Adrenal gland (tissue), 9 donors: ENCODE measurements at regions not wholly inside any gene's neighbourhood (a gene's known extent, or its start where the extent isn't known, plus 50 kb on each side); places are given as distances from the start of the nearest gene placed in this dataset.

Experiments
- DNase-seq, 7 donors: peaks; one replicate each; pipeline ENCODE4 v3.0.0-alpha.2; 2019 to 2020
- H3K27ac ChIP-seq, 5 donors: fragments of 200-600 bp; sonication (generic) in 4 of 5; 1 replicate in 3 of 5; 2 replicates in 2 of 5; pipeline versions ENCODE4 v1.5.1 to v1.8.0; 2016 to 2020; ENCODE audit warnings: mild to moderate bottlenecking in 1 of 5
- H3K27me3 ChIP-seq: fragments of 200-600 bp; 2 replicates; pipeline ENCODE4 v1.8.0; 2021
- H3K36me3 ChIP-seq, 2 donors: fragments of 200-600 bp; replicated peaks in 1 of 2; 1 replicate in 1 of 2; 2 replicates in 1 of 2; pipeline versions ENCODE4 v1.5.1 to v1.8.0; 2018 to 2022
- H3K4me1 ChIP-seq, 2 donors: fragments of 200-600 bp; replicated peaks in 1 of 2; 1 replicate in 1 of 2; 2 replicates in 1 of 2; pipeline versions ENCODE4 v1.5.1 to v1.8.0; 2018 to 2021
- H3K4me3 ChIP-seq, 4 donors: fragments of 200-600 bp; sonication (generic) in 3 of 4; one replicate each; pipeline ENCODE4 v1.5.1; 2016 to 2018
- H3K9me3 ChIP-seq, 3 donors: fragments of 200-600 bp; sonication (generic) in 1 of 3; replicated peaks in 1 of 3; 1 replicate in 2 of 3; 2 replicates in 1 of 3; pipeline versions ENCODE4 v1.5.1 to v1.8.0; 2016 to 2021
- CTCF ChIP-seq, 6 experiments: fragments of 450-650 bp in 4 of 6; fragments of 200-600 bp in 2 of 6; sonication (generic) in 1 of 6; IDR thresholded peaks; 1 replicate in 5 of 6; 2 replicates in 1 of 6; pipeline versions ENCODE4 v1.5.1 to v1.8.0; 2016 to 2021; ENCODE audit warnings: antibody characterized with exemption in 6 of 6, mild to moderate bottlenecking in 2 of 6, moderate library complexity in 1 of 6
- POLR2A ChIP-seq, 2 donors: fragments of 450-650 bp; IDR thresholded peaks; one replicate each; pipeline ENCODE4 v1.6.1; 2017; ENCODE audit warnings: antibody characterized with exemption in 2 of 2, mild to moderate bottlenecking in 2 of 2, moderate library complexity in 1 of 2
- WGBS, 4 donors: extraction: QIAGEN DNeasy Blood & Tissue Kit in 2 of 4; methylation state at CpG; one replicate each; pipeline versions ENCODE4 v1.1.5 to v1.1.7; 2013 to 2017; 5-methylcytosine and 5-hydroxymethylcytosine counted together
- intact Hi-C, 2 donors: fragments of 100-400 bp; cut with DNase I; formaldehyde crosslinking; loops; one replicate each; pipeline versions ENCODE4 v1.14.1 to v1.15.0; 2022 to 2023
- donor health status: healthy with polysubstance abuse.
- donor health status: Bipolar disorder and iron deficiency.
- donor health status: DM: yes; HTN: yes; CAD: no.
- donor health status: DM: no; HTN: no; CAD: no.
- donor health status: DM: no; HTN: no; CAD: no.

GRCh38 chr18:51323961-51324360 lies 126.5 kb upstream of the MEX3C start:
- DNase-seq: no peak
- intact Hi-C loops: no loop called here
- TF ChIP-seq CTCF (IDR thresholded peaks at IDR 0.05) (no peak), POLR2A (IDR thresholded peaks at IDR 0.05) (no peak)

DNA sequence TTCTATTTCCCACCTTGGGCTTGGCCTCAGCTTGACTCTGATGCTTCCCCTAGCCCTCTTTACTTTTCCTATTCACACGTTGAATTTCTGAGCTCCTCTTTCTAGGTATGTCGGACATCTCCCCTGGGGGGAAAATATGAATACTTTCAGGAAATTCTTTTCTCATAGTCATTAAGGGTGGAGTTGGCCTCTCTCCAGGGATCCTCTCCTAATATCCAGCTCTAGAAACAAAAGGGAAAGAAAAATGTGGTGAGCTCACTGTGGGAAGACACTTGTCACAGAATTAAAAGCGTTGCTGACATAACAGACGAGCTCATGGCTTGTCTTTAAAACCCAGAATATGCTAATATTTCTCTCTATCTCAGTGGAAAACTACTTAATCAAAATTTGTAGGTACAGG lies 132.7 kb upstream of the MEX3C start:
- intact Hi-C loops: no loop called here
- H3K9me3 ChIP-seq: no peaks in the 10 kb centered on the region
- 60 to 66% (median 63%) methylated on average over 4 of the region's 4 CpGs for WGBS, 4 donors
- H3K36me3 ChIP-seq: no peaks in the 10 kb centered on the region
- H3K27me3 ChIP-seq: no peaks in the 10 kb centered on the region
- no peak overlapping the region for H3K27ac ChIP-seq
- no peak for TF ChIP-seq CTCF (IDR thresholded peaks at IDR 0.05)
- no peak for TF ChIP-seq POLR2A (IDR thresholded peaks at IDR 0.05)
- no peak for DNase-seq
- H3K4me3 ChIP-seq: no peak overlapping the region
- H3K4me1 ChIP-seq: no peaks in the 10 kb centered on the region

More at GRCh38 chr18:51323961-51324360, 126.5 kb upstream of the MEX3C start:
- no peaks in the 10 kb centered on the region for H3K4me1 ChIP-seq
- H3K9me3 ChIP-seq: no peaks in the 10 kb centered on the region
- no peak overlapping the region for H3K4me3 ChIP-seq
- H3K36me3 ChIP-seq: no peaks in the 10 kb centered on the region
- H3K27me3 ChIP-seq: no peaks in the 10 kb centered on the region
- no peak overlapping the region for H3K27ac ChIP-seq
- WGBS, 4 donors: 80 to 87% (median 84%) methylated on average over 4 of the region's 4 CpGs

DNA sequence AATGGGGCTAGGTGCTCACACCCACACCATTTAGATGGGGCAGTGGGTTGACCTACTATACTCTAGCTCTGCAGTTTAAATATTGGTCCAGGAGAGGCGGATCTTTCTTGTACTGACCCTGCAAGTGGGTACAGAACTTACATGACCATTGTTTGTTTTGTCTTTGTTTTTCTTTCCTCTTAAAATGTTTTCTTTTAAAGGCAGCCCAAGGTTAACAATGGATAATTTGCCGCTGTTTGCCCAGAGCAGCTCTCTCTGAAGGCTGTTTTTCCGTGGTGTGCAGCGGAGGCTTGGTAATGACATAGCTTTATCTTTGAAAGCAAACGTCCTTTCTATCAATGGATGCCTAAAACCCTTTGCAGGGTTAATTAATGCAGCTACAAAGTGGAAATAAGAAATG lies 133.3 kb upstream of the MEX3C start:
- Histone ChIP-seq H3K4me3 (no peak overlapping the region), H3K27ac (no peak overlapping the region), H3K4me1 (no peaks in the 10 kb centered on the region), H3K9me3 (no peaks in the 10 kb centered on the region), H3K27me3 (no peaks in the 10 kb centered on the region), H3K36me3 (no peaks in the 10 kb centered on the region)
- DNase-seq: no peak
- 46 to 51% (median 50%) methylated on average over 5 of the region's 5 CpGs for WGBS, 4 donors
- TF ChIP-seq POLR2A (IDR thresholded peaks at IDR 0.05): no peak
- no peak for TF ChIP-seq CTCF (IDR thresholded peaks at IDR 0.05)
- intact Hi-C loops: no loop called here

GRCh38 chr18:51337406-51337805 lies 139.9 kb upstream of the MEX3C start:
- H3K27me3 ChIP-seq: no peaks in the 10 kb centered on the region

More at GRCh38 chr18:51337406-51337805, 139.9 kb upstream of the MEX3C start:
- no peak for DNase-seq
- Histone ChIP-seq H3K36me3 (no peaks in the 10 kb centered on the region), H3K4me1 (no peaks in the 10 kb centered on the region), H3K4me3 (no peak overlapping the region), H3K27ac (no peak overlapping the region), H3K9me3 (no peaks in the 10 kb centered on the region)
- 60 to 88% (median 71%) methylated on average over 2 of the region's 2 CpGs for whole genome bisulfite sequencing, 4 donors
- intact Hi-C loops: no loop called here
- no peak for TF ChIP-seq POLR2A (IDR thresholded peaks at IDR 0.05)
- TF ChIP-seq CTCF (IDR thresholded peaks at IDR 0.05): no peak
